ENCODE measurements at regions not wholly inside any gene's neighbourhood (a gene's known extent, or its start where the extent isn't known, plus 50 kb on each side); places are given as distances from the start of the nearest gene placed in this dataset.

DNA sequence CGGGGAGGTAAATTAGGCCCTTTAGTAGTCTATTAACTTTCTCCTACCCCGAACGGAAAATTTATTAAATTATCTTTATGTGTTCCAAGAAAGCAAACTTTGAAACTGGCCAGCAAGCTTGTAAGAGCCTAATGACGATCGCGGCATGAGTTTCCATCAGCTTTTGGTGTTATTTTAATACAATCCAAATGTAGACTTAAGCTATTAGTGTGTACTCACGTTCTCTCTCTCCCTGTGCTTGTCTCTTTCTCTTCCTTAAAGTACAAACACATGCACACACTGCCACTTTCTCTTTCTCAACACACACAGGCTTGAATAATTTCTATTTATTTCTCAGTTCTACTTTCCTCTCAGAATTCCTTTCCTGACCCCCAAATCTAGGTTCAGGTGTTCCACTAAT is 108.8 kb upstream of the MME start:
- TF ChIP-seq CTCF (conservative IDR thresholded peaks at IDR 0.05): no peak
- TF ChIP-seq ZFX (IDR thresholded peaks at IDR 0.05): no peak
